Choroid plexus epithelial cell (primary cell): ENCODE measurements at regions not wholly inside any gene's neighbourhood (a gene's known extent, or its start where the extent isn't known, plus 50 kb on each side); places are given as distances from the start of the nearest gene placed in this dataset.

ENCODE experiments used
- DNase-seq: peaks from one replicate; pipeline ENCODE4 v3.0.0-alpha.2; 2010; ENCODE audit warnings: low read depth
- H3K4me3 ChIP-seq: 2 replicates; pipeline ENCODE4 v1.5.1; 2011; ENCODE audit warnings: low read depth, mild to moderate bottlenecking, control low read depth, low read length, moderate library complexity
- CTCF ChIP-seq: conservative IDR thresholded peaks from 2 replicates; pipeline ENCODE4 v1.5.1; 2011; ENCODE audit warnings: low read depth, mild to moderate bottlenecking, control low read depth, inconsistent platforms, low read length, moderate library complexity

DNA sequence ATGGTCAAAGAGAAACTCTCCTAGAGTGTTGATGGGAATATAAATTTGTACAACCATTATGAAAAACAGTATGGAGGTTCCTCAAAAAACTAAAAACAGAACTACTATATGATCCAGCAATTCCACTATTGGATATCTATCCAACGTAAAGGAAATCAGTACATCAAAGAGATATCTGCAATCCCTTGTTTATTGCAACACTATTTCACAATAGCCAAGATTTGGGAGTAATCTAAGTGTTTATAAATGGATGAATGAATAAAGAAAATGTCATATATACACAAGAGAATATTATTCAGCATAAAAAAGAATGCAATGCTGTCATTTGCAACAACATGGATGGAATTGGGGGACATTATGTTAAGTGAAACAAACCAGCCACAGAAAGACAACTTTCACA, 1118.1 kb upstream of the PRKX start:
- no peak for TF ChIP-seq CTCF

DNA sequence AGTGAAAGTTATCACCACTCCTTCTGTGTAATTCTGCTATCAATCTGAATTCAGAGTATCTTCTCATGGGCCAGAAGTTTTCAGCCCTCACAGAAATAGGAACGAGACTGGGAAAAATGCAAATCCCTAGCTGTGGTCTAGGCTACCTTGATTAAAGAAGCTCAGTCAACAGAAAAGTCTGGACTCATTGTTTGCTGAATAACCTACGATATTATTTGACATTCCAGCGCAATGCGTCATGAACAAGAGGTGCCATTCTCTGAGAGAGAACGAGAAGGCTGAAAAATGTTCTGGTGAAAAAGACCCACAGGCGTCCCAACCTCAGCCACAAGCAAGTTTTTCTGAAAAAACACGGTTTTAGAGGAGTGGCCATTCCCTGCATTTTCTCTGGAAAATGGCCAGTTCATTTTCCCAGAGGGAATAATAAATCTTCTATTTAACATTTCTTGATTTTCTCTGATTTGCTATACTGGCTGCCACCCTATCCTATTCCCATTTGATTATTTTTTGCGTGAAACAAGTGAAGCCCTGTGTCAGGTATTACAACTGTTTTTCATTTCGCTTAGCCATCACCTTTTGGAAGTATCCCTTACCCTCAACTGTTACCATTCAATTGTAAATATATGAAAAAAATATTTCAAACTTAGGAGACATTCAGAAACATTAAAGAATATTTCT, 1117.6 kb upstream of the PRKX start:
- no peak overlapping the region for H3K4me3 ChIP-seq
- no peak for TF ChIP-seq CTCF
- DNase-seq, result no peak

More for the DNA sequence above, 1118.1 kb upstream of the PRKX start:
- H3K4me3 ChIP-seq, result no peak overlapping the region
- DNase-seq, result no peak

DNA sequence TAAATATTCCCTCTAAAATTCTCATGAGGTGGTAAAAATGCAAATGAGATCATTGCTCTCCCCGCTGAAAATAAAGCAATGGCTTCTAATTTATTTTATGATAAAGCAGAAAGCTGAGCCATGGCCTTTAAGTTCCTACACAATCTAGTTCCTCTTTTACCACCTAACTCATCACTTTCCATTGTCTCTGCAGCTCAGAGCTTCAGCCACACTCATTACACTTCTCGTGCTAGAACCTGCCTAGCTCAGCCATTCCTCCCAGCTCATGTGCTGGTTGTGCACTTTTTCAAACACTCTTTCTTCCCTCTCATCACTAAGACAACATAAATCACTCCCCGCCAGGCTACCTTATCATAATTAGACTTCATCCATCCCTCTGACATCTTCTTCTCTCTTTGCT, 1112.1 kb upstream of the PRKX start:
- no peak overlapping the region for H3K4me3 ChIP-seq
- no peak for TF ChIP-seq CTCF
- no peak for DNase-seq

DNA sequence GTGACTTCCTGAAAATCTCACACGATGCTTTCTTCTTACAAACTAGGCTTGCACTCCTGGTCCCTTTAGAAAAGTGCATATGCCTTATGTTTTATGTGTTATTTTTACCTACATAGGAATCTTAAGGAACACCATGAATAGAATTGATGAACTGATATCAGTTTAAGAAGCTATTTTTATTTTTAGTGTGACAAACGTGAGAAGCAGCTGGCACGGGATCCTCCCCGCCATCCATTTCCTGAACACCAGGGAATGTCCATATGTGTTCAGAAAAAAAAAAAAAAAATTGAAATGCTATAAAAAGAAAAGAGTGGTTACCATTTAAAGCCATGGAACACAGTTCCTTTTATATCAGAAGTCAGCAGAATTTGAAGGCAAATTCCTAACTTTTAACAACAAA, 1096.1 kb upstream of the PRKX start:
- no peak for TF ChIP-seq CTCF
- no peak overlapping the region for H3K4me3 ChIP-seq
- no peak for DNase-seq

DNA sequence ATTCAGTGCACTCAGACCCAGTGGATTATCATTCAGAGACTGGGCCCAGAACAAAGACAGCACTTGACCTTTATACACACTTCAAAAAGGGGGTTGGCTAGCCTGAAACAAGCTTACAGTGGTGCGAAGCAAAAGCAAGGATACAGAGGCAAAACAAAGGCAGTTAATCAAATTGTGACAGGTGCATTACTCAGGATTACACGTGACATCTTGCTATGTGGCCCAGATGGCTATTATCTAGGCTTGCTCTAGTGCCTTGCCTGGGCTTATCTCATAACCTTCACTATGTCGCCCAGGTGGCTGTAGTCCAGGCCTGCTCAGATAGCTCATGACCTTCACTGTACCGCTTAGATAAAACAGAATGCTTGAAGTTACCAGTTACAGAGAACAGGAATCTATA, 1092.1 kb upstream of the PRKX start:
- no peak for TF ChIP-seq CTCF
- no peak overlapping the region for H3K4me3 ChIP-seq
- DNase-seq, result no peak

- TF ChIP-seq CTCF, result no peak
- no peak for DNase-seq
- H3K4me3 ChIP-seq, result no peak overlapping the region
Measured at GRCh38 chrX:4800756-4801155, 1087.3 kb upstream of the PRKX start.

DNA sequence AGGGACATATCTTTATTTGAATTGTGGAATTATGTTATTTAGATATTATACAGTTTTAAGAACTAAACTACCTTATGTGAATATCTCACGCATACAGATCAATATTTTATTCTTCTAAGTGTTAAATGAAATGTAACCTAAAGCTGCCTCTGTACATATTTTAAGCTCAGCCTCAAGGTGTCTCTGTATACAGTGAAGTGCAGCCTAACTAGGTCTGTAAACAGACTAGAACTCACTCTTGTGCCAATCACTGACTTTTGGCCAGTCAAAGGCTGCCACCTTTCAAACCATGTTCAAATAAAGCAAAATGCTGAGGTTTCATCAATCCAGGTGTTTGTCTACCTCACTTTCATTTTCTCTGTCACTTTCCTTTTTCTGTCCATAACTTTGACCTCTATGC, 1074.5 kb upstream of the PRKX start:
- H3K4me3 ChIP-seq, result no peak overlapping the region
- TF ChIP-seq CTCF, result no peak
- DNase-seq, result no peak
